IPS-NIHi7 (cell line): ENCODE measurements at regions not wholly inside any gene's neighbourhood (a gene's known extent, or its start where the extent isn't known, plus 50 kb on each side); places are given as distances from the start of the nearest gene placed in this dataset.
A peak's percentile ranks its signal among the peaks of the same experiment; 100 is the strongest.

Source experiments
- DNase-seq: peaks from one replicate; pipeline ENCODE4 v3.0.0; 2012; ENCODE audit warnings: mixed read lengths; ENCODE audit errors: extremely low spot score

DNA sequence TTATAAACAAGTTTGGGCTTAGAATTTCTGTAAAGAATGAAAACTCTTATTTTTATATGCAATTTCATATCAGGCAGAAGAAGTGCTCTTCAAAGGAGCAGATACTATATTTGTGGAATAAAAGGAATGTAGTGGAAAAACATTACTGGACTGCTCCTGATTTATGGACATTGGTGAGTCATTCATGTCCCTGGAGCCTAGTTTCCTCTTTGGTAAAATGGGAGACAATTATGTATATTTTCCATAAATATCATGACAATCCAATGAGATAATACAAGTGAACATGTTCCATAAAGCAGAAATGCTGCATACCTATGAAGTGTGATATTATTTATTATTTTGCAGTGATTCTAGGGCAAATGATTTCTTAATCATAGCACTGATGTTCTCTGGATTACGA is 445.8 kb upstream of the CITED2 start:
- DNase-seq, result no peak

DNA sequence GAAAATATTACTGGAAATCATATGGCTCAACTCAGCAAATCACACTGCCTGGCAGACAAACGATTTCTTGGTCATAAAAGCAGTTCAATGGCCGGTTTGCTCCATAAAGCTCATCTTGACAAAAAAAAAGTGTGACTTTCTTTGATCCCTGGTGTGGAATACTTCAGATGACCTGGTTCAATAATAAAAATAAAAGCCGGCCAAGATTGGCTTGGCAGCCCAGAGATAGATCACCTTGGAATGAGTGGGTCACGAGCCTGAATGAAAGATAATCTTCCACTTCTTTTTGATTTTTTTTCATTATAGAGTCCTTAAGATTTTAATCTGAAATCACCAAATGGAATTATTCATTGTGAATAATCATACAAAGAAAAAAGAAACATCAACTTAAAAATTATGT is 445.3 kb upstream of the CITED2 start:
- DNase-seq, result no peak

DNA sequence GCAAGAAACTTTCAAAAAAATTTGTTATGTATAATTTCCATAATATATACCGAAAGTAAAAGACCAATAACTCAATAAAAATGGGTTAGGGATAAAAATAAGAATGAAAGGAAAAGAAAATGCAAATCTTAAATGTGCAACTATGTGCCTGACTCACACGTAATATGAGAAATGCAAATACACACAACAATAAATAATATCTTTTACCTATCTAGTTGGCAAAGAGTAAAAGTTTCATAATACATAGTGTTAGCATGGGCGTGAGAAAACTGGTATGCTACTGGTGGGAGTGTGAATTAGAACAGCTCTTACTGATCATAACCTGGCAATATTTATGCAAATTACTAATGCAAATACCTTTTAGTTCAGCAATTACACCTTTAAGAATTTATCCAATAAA is 438.5 kb upstream of the CITED2 start:
- DNase-seq, result no peak

DNA sequence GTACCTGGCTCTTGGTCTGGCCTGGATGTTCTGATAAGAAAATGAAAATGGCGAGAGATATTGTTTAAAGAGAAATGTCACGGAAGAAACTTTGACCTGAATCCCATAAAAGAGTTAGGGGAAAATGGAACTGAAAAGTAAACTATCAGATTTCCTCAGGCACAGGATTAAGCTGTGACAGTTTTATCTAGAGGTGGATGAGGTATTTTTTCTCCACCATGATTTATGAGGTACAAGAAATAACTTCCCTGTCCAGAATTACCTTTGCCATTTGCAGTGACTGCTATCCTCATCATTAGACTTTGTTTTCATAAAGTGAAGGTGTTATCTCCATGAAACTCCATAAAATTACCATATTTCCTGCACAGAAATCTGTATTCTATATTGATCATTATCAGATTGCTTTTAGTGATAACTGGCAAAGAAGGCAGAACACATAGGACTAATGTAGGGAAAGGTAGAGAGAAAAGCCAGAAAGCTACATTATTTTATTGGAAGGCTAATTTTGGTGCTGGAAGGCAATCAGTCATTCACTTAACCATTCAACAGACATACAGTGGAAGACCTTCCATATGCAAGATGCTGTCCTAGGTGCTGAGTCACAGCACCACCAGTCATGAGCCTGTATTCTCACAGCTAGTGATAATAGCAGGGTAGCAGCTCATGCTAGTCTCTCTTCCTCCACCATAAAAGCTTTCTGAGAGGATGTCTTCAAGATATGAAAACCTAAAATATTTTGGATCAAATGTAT is 427.3 kb upstream of the CITED2 start:
- DNase-seq, result peak; percentile 45

DNA sequence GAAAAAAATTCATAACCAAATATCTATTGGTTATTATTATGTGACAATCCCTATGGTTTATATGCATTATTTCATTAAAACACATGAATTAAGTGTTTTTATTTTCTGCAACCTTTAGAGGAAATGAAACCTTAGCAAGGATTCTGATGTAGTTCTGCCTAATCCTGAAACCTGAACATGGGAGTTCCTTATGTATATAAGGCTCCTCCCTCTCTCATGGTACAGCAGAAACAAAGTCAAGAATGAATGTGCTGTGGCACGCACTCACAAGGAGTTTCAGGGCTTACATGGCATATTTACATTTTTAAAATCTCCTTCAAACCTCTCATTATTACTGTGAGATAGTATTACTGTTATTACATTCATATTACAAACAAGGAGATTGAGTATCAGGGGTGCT is 426.4 kb upstream of the CITED2 start:
- DNase-seq, result no peak

DNA sequence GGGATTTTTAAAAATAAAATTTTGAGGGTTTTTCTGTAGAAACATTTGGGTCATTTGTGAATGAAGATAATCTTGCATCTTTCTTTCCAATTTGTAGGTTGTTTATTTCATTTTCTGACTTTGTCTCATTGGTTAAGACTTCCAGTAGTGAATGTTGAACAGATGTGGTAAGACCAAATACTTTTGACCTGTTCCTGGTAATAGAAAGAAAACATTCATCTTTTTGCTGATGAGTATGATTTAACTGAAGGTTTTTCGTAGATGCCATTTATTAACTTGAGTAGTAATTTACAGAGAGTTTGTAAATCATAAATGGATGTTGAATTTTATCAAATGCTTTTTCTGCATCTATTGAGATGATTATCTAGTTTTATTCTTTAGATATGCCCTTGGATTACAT is 416.1 kb upstream of the CITED2 start:
- no peak for DNase-seq

DNA sequence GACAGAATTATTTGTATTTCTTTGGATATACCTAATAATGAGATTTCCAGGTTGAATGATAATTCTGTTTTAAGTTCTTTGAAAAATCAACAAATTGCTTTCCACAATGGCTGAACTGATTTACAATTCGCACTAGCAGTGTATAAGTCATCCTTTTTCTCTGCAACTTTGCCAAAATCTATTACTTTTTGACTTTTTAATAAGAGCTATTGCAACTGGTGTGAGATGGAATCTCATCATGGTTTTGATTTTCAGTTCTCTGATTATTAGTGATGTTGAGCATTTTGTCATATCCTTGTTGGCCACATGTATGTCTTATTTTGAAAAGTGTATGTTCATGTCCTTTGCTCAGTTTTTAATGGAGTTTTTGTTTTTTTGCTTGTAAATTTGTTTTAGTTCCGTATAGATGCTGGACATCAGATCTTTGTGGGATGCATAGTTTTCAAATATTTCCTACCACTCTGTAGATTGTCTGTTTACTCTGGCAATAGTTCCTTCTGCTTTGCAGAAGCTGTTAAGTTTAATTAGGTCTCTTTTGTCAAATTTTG is 409.8 kb upstream of the CITED2 start:
- DNase-seq, result no peak

DNA sequence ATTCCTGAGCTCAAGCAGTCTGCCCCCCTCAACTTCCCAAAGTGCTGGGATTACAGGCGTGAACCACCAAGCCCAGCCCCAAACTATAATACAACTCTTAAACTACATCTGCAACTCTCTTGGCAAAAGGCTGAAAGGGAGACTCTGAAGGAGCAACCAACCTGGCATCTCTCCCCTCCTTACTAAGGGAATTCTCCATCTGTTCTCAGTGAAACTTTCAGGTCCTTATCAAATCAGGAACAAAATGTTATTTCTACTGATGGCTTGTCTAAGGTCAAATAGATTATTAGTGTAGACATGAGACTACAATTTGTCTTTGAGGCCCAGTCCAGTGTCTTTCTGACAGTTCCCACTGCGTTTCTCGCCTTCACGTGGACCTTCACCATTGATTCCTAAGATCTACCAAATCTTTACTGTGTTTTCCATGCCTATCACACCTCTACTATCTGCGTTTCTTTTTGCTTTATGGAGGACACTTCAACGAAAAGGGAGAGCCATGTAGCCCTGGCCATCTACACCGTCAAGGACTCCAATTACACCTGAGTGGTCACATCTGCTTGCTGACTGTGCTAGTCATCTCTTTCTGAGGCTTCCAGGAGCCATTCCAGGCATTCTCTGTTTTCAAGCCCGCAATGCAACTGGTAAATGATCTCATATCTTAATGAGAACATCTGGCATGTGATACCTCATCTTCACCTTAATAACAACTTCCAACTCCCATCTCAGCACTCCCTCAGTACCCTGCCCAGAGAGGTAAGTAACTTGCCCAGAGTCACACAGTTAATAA is 405.7 kb upstream of the CITED2 start:
- no peak for DNase-seq

DNA sequence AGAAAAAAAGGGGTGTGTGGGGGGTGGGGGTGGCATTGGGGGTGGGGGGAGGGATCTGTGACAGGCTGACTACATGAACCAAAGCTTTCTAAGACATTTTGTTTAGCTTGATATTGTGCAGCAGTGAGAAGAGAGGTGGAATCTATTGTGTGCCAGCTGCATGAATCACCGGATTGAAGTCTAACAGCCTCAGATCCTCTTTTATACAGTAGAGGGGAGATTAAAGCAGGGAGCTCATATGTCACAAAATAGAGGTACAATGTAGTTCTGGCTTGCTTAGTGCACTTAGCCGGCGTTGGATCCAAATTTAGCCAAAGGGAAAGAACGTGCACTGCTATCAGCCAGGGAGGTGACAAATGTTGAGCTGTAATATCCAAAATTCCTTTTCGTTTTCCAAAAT is 404.2 kb upstream of the CITED2 start:
- DNase-seq, result no peak

DNA sequence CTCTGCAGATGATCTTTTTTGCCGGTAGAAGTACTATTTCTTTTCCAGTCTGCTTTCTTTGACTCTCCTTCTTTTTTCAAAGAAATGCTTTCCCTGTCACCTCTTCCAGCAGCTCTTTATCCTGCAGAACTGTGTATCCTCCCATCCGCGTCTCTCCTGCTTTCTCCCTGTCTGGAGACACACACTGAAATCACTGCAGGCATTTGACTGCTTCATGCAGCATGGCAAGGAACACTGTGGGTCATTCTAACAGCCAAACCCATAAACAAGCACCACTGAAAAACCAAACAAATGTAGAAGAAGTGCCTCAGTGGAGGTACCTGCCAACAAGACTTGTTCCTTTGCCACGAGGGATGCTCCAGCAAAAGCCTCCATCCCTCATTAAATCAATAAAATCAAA is 403.7 kb upstream of the CITED2 start:
- DNase-seq, result no peak

DNA sequence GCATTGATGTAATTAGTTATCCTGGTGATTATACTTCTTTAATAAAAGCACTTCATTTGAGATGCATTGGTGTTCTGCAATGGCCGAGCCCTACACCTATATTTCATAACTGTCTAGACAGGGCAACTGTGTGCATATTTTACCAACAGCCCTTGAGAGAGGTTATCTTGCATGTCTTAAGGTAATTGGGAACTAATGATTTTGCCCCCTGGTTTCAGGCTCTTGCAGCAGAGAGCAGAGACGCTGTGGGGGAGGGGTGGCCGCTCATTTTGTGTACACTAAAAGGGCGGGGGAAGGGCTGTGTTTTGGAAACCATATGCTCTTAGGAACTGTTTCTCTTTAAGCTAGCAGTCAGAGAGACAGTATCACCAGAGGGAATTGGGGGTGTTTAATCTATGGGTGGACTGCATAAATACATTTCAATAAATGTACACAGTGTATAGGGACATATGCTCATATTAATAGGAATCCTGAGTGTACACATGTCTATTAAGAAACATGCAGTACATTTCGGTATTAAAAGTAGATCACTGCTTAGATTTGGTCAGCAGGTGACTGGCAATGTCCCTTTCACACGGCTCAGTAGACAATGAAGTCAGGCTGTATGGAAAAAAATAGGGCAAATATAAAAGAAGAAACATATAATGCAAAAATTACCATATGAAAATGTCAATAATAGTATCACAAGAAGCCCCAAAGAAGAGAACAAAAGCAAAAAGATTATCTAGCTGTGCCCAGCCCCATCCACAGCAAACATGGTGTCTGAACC is 402.9 kb upstream of the CITED2 start:
- no peak for DNase-seq

DNA sequence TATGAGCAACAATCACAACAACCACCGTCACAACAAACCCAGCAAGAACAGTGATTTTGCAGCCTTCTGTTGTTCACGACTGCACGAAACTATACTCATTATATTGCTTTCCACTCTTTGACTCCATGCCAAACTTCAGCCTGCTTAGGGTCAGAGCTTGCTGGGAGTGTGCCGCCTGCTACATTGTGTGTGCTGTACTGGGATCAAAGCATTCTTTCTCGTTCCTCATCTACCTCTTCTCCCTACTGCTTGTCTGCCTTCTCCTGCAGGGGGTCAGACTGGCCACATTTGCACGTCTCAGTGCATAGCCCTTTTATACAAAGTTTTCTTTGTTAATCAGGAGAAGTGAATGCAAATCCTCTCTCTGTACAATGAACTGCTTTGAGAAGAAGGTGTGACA is 401.6 kb upstream of the CITED2 start:
- no peak for DNase-seq

DNA sequence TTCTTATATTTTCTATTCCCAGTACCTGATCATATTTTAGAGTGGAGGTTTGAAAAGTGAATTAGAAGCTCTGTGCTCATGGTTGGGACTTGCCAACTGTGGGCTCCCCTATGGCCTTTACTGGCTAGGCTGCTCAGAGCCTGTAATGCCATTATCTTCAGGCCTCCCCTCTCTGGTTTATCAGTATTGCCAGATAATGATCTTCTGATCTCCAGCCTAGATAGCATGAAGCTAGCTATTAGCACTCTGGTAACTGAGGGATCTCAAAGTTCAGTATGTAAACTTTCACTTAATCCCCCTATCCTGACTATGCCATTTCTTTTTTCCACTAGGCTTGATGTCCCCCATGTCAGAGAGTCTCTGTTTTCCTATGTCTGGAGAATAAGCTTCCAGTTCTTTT is 393.7 kb upstream of the CITED2 start:
- no peak for DNase-seq

DNA sequence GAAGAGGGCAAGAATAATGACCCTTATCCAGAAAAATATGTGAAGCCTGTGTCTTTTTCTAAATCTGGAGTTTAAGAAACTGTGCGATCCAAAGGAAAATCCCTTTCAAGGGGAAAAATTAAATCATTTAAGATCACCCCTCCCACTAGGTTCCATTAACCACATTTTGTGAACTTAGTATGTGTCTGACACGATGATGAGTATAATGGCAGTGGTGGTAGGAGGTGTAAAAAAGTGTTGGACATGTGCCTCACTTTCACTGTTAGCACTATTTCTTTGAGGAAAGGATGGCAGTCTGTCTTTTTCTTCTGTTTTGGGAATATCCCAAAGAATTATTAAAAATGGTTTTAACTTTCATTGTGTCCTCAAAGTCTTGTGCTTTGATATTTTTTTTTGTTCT is 392.3 kb upstream of the CITED2 start:
- no peak for DNase-seq

DNA sequence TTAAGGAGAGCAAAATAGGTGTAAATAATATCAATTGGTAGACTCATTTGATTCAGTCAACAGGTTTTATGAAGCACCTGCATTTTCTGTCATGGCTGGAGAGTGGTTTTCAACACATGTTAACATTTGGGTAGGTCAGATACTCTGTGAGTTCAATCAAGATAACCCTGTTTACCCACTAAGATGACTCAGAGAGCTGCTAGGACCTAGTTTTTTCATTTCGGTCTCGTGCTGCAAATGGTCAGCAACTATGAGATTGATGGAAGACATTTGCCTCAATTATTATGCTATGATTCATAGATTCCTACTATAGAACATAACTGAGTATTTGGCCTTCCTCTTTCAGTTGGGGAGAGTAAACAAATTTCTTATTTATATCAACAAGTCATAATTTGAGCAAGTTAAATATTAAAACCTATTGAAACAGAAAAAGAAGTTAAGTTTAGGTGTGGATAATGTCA is 391.4 kb upstream of the CITED2 start:
- DNase-seq, result no peak

DNA sequence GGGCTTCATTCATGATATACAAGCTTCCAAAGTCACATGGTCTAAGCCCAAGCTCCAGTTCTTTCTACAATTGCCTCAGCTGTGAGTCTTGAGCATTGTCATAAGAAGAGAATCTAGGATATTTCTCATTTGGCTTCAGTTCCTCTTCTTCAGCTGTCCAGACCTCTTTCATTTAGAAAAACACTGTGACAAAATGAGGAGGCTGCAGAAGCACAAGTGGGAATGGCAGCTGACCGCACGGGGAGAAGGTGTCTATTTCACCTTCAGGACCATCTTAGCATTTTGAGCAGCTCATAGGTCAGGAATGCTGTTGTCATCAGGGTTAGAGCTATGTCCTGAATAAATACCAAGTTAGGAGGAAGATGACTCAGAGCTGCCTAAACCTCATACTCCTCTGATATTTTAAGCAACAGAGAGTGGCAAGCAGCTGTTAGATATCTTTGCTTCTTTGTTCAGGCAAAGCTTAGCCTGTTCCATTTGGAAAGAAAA is 390.1 kb upstream of the CITED2 start:
- peak; percentile 29 for DNase-seq

DNA sequence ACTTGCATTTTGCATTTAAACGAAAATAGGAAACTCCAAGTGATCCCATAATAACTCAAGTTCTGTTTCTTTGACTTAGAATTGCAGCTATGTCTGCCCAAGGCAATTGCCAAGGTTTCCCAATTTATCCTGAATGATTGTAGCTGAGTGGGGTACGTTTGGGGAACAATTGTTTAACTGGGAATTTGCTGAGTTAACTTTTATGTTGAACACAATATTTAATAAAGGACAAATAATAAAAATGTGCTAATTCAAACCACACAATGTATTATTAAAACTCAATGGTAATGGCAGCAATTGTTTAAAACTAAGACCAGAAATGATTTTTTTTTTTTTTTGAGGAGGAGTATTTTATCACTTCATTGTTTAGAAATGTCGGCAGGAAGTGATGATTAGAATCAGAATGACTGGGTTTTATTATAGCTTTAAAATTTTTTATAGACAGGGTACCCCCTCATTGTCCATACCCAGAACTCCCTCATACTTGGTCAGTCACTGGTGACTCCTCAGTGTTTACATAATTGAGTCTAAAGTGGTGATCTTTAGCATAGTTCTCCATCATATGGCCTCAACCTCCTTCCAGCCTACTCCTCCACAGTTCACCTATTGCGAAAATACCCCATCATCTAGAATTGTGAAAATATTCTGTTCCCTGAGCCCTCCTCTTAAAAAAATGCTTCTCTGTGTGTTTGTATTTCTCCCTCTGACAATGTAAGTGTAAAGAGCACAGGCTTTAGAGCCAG is 389.2 kb upstream of the CITED2 start:
- DNase-seq, result no peak

DNA sequence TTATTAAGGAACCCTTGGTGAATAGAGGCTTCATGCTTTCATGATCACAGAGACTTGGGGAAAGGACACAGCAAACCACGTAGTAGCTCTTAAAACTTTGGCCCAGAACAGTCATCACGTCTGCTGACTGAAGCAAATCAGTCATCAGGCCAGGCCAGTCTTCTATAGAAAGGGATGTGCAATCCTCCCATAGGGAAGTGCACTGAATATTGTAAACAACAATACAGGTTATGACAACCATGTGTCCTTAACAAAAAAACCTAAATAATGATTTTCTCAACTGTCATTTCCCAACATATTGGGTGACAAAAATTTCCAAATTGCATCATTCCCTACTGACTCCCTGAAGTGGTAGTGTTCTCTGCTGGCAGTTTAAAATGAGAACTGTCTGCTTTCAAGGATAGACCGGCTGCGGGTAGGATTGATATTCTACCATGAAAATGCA is 388.2 kb upstream of the CITED2 start:
- DNase-seq, result no peak

DNA sequence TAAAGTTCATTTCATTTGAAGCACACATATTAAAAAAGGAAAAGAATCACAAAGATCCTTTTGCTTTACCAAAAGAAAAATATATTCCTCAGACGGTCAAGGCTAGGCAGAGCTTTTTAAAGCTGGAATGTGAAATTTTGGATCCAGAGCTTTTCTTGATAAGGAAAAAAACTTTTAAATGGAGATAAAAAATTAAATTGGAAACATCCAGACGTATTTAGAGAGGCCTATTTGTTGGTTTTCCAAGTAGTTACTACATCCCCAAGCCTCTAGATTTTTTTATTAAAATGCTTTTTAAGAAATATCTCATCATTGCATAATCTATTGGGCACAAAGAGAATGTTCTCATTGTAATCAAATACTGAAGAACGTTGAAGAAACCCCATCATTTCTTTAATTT is 385.7 kb upstream of the CITED2 start:
- no peak for DNase-seq

DNA sequence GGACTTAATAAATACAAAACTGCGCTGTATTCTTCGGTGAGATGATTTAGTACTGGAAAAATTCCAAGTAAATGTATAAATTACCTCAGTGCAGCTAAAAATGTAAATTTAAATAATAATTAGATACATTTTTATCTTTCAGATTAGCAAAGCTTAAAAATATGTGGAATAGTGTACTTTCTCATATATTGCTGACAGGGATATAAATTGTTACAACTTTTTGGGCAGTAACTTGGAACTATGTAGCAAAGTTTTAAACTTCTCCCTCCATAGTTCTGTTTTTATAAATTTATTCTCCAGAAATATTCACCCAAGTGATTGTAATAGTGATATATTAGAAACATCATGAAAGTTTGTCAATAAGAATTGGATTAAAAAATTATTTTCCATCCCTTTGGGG is 384.6 kb upstream of the CITED2 start:
- DNase-seq, result no peak

DNA sequence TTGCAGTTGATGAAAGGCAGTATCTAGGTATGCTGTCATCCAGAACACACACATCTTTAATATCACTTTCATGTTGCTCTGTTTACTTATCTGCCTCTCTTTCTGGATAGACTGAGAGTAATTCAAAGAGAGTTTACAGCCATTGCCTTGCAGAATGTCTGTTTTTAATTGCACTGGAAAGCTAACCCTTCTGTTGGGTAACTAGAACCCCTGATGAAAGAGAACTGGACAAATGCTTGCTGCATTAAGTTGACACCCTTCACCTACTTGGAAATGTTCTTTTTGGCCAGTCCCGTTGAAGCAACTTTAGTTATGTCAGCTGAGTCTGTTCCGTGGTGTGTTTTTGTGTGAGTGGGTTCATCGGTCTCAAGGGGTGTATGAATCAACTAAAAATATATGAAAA is 383.8 kb upstream of the CITED2 start:
- DNase-seq, result no peak
